ENCODE measurements at regions not wholly inside any gene's neighbourhood (a gene's known extent, or its start where the extent isn't known, plus 50 kb on each side); places are given as distances from the start of the nearest gene placed in this dataset.
A peak's percentile ranks its signal among the peaks of the same experiment; 100 is the strongest.
"Not testable (repeated sequence)": the region's sequence is repeated elsewhere in the genome, so short reads cannot be mapped to it uniquely, and the experiment has no call there.

GRCh38 chr3:20930034-20930433 lies 744.0 kb upstream of the SGO1 start:
- no peak overlapping the region for H3K27ac ChIP-seq
- DNase-seq (ENCODE audit: low spot score), result peak; percentile 0
- ChIA-PET POLR2A (ENCODE audit: low non-redundant PET) (no interaction called here), CTCF (no interaction called here)
- TF ChIP-seq CTCF (conservative IDR thresholded peaks at IDR 0.05; ENCODE audit: low read depth), result no peak

GRCh38 chr3:20924646-20925385 lies 738.8 kb upstream of the SGO1 start:
- no peak for DNase-seq (ENCODE audit: low spot score)
- no peak for TF ChIP-seq CTCF (conservative IDR thresholded peaks at IDR 0.05; ENCODE audit: low read depth)

GRCh38 chr3:20921112-20921511 lies 735.1 kb upstream of the SGO1 start:
- DNase-seq (ENCODE audit: low spot score); CTCF ChIA-PET; POLR2A ChIA-PET (ENCODE audit: low non-redundant PET); H3K27ac ChIP-seq: not testable (repeated sequence)

More at GRCh38 chr3:20924646-20925385, 738.8 kb upstream of the SGO1 start:
- ChIA-PET CTCF (interaction anchor here (0.6 kb wide), 1 partner anchor 296 kb away, joined by 3 read pairs; no protein-coding TSS in a partner anchor), POLR2A (ENCODE audit: low non-redundant PET) (no interaction called here)
- no peak overlapping the region for H3K27ac ChIP-seq

DNA sequence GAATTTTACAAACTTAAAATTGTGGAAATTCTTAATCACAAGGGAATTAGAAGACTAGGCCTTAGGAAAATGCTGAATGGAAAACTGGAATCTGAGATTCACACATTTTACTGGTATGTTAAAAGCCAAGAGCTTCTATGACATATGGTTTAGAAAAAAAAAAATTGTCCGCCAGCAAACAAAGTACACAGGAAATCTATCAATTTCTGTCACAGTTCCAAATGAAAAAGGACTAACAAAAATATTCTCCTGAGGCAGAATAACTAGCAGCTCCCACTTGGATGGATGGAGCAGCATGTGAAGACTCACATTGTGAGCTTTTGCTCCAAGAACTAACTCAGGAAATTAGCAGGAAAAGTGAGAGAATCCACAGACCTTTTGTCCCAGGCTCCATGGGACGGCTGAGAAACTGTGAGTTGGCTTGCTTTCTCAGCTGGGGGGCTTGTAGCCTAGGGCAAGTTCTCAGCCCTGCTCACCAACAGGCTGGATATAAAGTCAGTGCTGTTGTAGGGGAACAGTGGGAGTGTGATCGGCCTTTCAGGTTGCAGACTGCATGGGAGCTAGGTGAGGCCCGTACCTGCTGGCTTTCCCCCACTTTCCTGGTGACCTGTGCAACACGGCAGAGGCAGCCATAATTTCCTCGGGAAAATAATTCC lies 731.1 kb upstream of the SGO1 start:
- CTCF ChIA-PET, result interaction anchor here (0.7 kb wide), 1 partner anchor 75 kb away, joined by 3 read pairs; no protein-coding TSS in a partner anchor
- TF ChIP-seq CTCF (conservative IDR thresholded peaks at IDR 0.05; ENCODE audit: low read depth), result no peak
- POLR2A ChIA-PET (ENCODE audit: low non-redundant PET), result no interaction called here
- DNase-seq (ENCODE audit: low spot score), result no peak
- no peak overlapping the region for H3K27ac ChIP-seq

- DNase-seq (ENCODE audit: low spot score), result no peak
- H3K27ac ChIP-seq, result no peak overlapping the region
- CTCF ChIA-PET, result no interaction called here
- POLR2A ChIA-PET (ENCODE audit: low non-redundant PET), result no interaction called here
- no peak for TF ChIP-seq CTCF (conservative IDR thresholded peaks at IDR 0.05; ENCODE audit: low read depth)
These were observed 728.3 kb upstream of the SGO1 start for GRCh38 chr3:20914310-20914709.

DNA sequence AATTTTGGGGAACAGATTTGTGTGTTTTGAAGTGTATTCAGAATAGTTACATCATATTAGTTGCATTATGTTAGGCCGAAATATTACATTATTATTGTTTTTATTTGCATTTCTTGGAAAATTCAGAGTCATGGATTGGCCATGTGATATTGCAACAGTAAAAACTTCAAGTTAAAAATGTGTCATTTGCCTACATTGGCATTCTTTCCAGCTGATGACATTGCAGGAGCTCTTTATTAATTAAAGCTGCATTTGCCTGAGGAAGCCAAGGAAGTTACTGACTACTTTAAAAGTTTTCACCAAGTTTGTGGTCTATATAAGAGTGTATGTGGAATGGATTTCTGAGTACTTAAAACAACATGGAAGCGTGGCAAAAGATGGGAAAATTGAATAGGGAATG lies 726.4 kb upstream of the SGO1 start:
- CTCF ChIA-PET, result no interaction called here
- DNase-seq (ENCODE audit: low spot score), result no peak
- POLR2A ChIA-PET (ENCODE audit: low non-redundant PET), result no interaction called here
- no peak for TF ChIP-seq CTCF (conservative IDR thresholded peaks at IDR 0.05; ENCODE audit: low read depth)
- no peak overlapping the region for H3K27ac ChIP-seq

DNA sequence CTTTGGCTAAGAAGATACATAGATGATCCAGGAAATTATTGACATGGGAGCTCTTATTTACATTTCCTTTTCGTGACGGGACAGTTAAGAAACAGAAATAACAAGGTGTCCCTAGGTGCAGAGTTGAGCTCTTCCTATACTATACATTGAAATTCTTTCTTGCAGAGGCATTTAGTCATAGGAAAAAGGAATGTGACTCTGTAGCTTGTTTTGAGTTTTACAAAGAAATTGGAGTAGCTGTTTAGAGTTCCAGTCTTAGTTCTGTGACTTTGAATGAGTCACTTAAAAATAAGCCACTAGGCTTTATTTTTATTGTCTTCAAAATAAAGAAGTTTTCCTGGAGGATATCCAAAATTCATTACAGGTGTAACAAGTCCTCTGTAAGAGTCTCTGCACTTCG lies 723.5 kb upstream of the SGO1 start:
- no peak for TF ChIP-seq CTCF (conservative IDR thresholded peaks at IDR 0.05; ENCODE audit: low read depth)
- H3K27ac ChIP-seq, result no peak overlapping the region
- ChIA-PET POLR2A (ENCODE audit: low non-redundant PET) (no interaction called here), CTCF (no interaction called here)
- no peak for DNase-seq (ENCODE audit: low spot score)
